ENCODE measurements at regions not wholly inside any gene's neighbourhood (a gene's known extent, or its start where the extent isn't known, plus 50 kb on each side); places are given as distances from the start of the nearest gene placed in this dataset.

- WGBS, result 95% methylated on average over 7 of the region's 7 CpGs
- H3K4me1 ChIP-seq (ENCODE audit: control insufficient read depth in 4 of 4, insufficient read depth in 4 of 4, low read length in 3 of 4), result no peaks in the 10 kb centered on the region
These were observed 96.9 kb upstream of the IL6 start for GRCh38 chr7:22630069-22630468.

More at GRCh38 chr7:22630069-22630468, 96.9 kb upstream of the IL6 start:
- TF ChIP-seq TAF1 (conservative IDR thresholded peaks at IDR 0.05) (no peak), RXRA (IDR thresholded peaks at IDR 0.05) (no peak), EGR1 (IDR thresholded peaks at IDR 0.05; ENCODE audit: low read depth in 2 of 2) (no peak), NR2F2 (IDR thresholded peaks at IDR 0.05) (no peak), ZBTB33 (IDR thresholded peaks at IDR 0.05) (no peak), ATF3 (IDR thresholded peaks at IDR 0.05) (no peak), FOXA2 (IDR thresholded peaks at IDR 0.05) (no peak), RAD21 (IDR thresholded peaks at IDR 0.05) (no peak)
- TF ChIP-seq, protein P1, sequence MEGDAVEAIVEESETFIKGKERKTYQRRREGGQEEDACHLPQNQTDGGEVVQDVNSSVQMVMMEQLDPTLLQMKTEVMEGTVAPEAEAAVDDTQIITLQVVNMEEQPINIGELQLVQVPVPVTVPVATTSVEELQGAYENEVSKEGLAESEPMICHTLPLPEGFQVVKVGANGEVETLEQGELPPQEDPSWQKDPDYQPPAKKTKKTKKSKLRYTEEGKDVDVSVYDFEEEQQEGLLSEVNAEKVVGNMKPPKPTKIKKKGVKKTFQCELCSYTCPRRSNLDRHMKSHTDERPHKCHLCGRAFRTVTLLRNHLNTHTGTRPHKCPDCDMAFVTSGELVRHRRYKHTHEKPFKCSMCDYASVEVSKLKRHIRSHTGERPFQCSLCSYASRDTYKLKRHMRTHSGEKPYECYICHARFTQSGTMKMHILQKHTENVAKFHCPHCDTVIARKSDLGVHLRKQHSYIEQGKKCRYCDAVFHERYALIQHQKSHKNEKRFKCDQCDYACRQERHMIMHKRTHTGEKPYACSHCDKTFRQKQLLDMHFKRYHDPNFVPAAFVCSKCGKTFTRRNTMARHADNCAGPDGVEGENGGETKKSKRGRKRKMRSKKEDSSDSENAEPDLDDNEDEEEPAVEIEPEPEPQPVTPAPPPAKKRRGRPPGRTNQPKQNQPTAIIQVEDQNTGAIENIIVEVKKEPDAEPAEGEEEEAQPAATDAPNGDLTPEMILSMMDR (IDR thresholded peaks at IDR 0.05; ENCODE audit: low read depth, low read length, missing input control), result no peak
- TF ChIP-seq, protein P2, sequence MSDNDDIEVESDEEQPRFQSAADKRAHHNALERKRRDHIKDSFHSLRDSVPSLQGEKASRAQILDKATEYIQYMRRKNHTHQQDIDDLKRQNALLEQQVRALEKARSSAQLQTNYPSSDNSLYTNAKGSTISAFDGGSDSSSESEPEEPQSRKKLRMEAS (IDR thresholded peaks at IDR 0.05), result no peak
- TF ChIP-seq, protein P3, sequence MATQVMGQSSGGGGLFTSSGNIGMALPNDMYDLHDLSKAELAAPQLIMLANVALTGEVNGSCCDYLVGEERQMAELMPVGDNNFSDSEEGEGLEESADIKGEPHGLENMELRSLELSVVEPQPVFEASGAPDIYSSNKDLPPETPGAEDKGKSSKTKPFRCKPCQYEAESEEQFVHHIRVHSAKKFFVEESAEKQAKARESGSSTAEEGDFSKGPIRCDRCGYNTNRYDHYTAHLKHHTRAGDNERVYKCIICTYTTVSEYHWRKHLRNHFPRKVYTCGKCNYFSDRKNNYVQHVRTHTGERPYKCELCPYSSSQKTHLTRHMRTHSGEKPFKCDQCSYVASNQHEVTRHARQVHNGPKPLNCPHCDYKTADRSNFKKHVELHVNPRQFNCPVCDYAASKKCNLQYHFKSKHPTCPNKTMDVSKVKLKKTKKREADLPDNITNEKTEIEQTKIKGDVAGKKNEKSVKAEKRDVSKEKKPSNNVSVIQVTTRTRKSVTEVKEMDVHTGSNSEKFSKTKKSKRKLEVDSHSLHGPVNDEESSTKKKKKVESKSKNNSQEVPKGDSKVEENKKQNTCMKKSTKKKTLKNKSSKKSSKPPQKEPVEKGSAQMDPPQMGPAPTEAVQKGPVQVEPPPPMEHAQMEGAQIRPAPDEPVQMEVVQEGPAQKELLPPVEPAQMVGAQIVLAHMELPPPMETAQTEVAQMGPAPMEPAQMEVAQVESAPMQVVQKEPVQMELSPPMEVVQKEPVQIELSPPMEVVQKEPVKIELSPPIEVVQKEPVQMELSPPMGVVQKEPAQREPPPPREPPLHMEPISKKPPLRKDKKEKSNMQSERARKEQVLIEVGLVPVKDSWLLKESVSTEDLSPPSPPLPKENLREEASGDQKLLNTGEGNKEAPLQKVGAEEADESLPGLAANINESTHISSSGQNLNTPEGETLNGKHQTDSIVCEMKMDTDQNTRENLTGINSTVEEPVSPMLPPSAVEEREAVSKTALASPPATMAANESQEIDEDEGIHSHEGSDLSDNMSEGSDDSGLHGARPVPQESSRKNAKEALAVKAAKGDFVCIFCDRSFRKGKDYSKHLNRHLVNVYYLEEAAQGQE (IDR thresholded peaks at IDR 0.05), result no peak
- Histone ChIP-seq H3K9ac (ENCODE audit: low read depth in 1 of 2, low read length in 2 of 2) (no peak overlapping the region), H3K36me3 (ENCODE audit: control insufficient read depth in 4 of 4, insufficient read depth in 3 of 4, low read depth in 1 of 4, low read length in 3 of 4) (no peaks in the 10 kb centered on the region), H3K4me3 (ENCODE audit: low read depth in 1 of 3, low read length in 3 of 3) (no peak overlapping the region), H3K27ac (ENCODE audit: low read depth in 1 of 2, low read length in 2 of 2) (no peak overlapping the region), H3K9me3 (ENCODE audit: control insufficient read depth in 4 of 4, low read length in 3 of 4) (peaks cover 0 to 2% (median 0%) of the 10 kb centered on the region in 4 donors), H3K27me3 (ENCODE audit: control insufficient read depth in 4 of 4, insufficient read depth in 4 of 4, low read length in 3 of 4) (no peaks in the 10 kb centered on the region)
- no peak for DNase-seq (ENCODE audit: low spot score)

Measured in liver (tissue), 8 donors.